Left ventricle myocardium superior (tissue), 1 donor: ENCODE measurements at regions not wholly inside any gene's neighbourhood (a gene's known extent, or its start where the extent isn't known, plus 50 kb on each side); places are given as distances from the start of the nearest gene placed in this dataset.

Source experiments
- ATAC-seq: fragments of 200-7000 bp; cut with Tn5 transposase; one replicate; pipeline ENCODE4 v1.9.1; 2020; ENCODE audit warnings: mild to moderate bottlenecking, moderate library complexity
- DNase-seq: peaks from one replicate; pipeline ENCODE4 v3.0.0-alpha.2; 2020
- intact Hi-C: fragments of 100-400 bp; cut with micrococcal nuclease; formaldehyde crosslinking; loops from one replicate; pipeline ENCODE4 v1.11.0; 2022
- donor health status: DM: no; HTN: yes; CAD: no; lungs with severe emphysema.

GRCh38 chr12:88781909-88782308 lies 201.6 kb upstream of the KITLG start:
- intact Hi-C loops: no loop called here
- DNase-seq (no peak), ATAC-seq (no peak)

GRCh38 chr12:88778064-88778463 lies 197.8 kb upstream of the KITLG start:
- ATAC-seq: no peak
- intact Hi-C loops: no loop called here
- DNase-seq: no peak

- DNase-seq (no peak), ATAC-seq (no peak)
- intact Hi-C loops: no loop called here
These were observed 195.5 kb upstream of the KITLG start for GRCh38 chr12:88775742-88776151.

GRCh38 chr12:88767699-88768098 lies 187.4 kb upstream of the KITLG start:
- ATAC-seq: no peak
- intact Hi-C loops: no loop called here
- DNase-seq: no peak

- intact Hi-C loops: no loop called here
- no peak for ATAC-seq
- no peak for DNase-seq
These were observed 184.7 kb upstream of the KITLG start for GRCh38 chr12:88764781-88765480.

GRCh38 chr12:88763536-88764100 lies 183.3 kb upstream of the KITLG start:
- intact Hi-C loops: no loop called here
- DNase-seq: no peak
- no peak for ATAC-seq

DNA sequence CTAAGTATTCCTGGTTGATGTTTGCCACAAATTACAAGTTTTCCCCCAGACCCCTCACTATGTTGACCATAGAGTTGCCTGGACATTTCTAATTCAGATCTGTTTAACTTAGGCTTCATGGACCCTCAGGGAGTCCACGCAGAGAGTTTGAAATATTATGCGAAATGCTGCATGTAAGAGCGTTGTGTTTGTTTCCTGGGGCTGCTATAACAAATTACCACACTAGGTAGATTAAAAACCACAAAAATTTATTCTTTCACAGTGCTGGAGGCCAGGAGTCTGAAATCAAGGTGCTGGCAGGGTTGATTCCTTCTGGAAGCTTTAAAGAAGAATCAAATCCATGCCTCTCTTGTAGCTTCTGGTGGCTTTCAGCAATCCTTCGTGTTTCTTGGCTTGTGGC lies 177.9 kb upstream of the KITLG start:
- ATAC-seq: no peak
- no peak for DNase-seq
- intact Hi-C loops: no loop called here

GRCh38 chr12:88756917-88757316 lies 176.6 kb upstream of the KITLG start:
- intact Hi-C loops: no loop called here
- ATAC-seq: no peak
- no peak for DNase-seq

DNA sequence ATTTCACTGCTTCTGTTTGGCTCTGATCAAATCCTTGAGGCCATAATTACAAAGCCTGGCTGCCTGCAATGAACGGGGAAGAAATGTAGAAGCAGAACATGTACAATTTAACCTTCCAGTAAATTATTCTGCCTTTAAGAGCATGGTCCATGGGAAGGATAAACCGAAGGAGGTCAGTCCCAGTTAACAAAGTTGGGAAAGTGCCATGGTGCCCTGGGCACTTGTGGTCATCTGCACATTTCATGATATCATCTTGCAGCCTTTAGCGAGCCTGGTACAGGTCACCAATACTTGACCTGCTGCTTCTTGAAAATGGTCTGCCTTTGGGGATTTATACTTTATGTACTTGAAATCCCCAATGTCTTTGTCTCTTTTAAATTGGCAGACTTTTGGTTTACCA lies 175.9 kb upstream of the KITLG start:
- DNase-seq (no peak), ATAC-seq (no peak)
- intact Hi-C loops: no loop called here

- intact Hi-C loops: no loop called here
- no peak for ATAC-seq
- DNase-seq: no peak
These were observed 173.4 kb upstream of the KITLG start for GRCh38 chr12:88753707-88754106.

DNA sequence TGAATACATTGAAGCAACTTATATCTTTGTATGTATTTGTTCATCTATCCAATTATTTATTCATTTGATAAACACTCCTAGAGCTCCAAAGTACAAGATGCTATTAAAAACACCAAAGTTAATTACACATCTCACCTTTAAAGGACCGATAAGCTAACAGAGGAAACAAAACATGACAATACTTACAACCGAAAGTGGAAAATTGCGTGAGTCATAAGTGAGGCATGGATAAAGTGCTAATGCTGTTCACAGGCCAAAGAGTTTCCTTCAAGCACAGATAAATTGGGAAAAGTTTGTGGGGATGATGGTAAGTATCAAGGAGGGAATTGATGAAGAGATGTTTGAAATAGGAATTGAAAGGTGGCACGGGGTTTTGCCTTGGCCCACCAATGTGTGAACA lies 172.8 kb upstream of the KITLG start:
- ATAC-seq: no peak
- DNase-seq: no peak
- intact Hi-C loops: no loop called here

DNA sequence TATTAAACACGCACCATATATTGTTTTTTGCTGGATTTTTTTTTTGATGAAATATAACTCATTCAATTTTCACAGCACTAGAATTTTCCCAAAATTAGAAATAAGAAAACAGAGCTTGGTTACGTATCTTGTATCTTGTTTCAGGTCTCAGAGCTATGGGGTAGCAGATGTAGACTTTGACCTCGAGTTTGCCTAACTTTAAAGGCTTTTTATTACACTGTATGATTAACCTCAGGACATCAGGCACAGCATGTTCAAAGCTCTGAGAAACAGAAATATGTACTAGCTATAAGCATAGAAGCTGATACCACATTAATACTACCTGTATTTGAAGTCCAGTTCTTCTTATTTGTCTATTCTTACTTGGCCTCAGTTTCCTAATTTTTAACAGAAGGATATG lies 171.9 kb upstream of the KITLG start:
- no peak for ATAC-seq
- intact Hi-C loops: no loop called here
- no peak for DNase-seq

- ATAC-seq (peak; percentile 22), DNase-seq (no peak)
- intact Hi-C loops: no loop called here
These were observed 170.7 kb upstream of the KITLG start for GRCh38 chr12:88750867-88751543.

DNA sequence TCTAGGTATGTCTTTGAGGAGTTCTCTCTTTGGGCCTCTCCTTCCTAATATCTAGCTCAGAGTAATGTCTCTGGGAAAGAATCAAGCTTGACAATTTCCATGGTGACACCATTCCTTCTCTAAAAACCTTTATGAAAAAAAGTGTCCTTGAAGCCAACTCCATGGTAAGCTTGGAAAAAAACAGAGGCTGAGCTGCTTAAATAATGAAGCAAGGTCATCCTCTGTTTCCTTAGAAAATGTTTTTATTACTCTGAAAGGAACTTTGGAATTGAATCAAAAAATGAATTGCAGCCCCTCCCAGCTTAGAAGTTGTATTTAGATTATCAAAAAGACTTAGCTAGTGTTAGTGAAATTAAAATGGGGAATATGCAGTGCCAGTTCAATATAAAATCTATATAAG lies 166.1 kb upstream of the KITLG start:
- DNase-seq: no peak
- ATAC-seq: no peak
- intact Hi-C loops: no loop called here

DNA sequence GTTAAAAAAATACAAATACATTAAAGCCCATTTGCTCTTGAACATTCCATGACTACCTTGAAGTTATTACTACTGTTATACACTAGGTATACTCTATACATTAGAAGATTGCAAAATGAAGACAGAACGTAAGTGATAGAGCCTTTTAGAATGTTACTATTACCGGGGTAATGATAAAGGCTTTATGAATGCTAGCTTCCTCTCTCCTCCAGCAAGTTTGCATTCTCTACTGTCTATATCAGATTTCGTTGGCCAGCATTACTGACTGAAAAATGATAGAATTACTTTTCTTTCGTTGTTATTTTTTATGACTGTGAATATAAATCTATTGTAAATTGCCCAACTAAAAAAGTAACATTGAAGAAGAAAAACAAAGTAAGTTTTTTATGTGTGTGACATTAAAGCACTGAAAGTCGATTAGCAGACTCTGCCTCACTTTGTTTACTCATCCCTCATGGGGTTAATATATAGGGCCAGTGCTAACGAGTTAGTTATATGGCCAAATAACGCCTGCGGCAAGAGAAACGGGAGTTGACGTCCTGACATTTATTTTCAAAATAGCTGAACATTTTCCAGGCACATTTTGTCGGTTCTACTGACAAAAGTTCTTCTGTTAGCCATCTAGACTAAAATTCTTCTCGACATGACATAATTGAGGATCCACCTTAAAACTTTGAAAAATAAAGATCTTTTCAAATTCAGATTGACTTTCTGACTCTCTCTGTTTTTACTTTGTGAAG lies 163.8 kb upstream of the KITLG start:
- DNase-seq (no peak), ATAC-seq (no peak)
- intact Hi-C loops: no loop called here

DNA sequence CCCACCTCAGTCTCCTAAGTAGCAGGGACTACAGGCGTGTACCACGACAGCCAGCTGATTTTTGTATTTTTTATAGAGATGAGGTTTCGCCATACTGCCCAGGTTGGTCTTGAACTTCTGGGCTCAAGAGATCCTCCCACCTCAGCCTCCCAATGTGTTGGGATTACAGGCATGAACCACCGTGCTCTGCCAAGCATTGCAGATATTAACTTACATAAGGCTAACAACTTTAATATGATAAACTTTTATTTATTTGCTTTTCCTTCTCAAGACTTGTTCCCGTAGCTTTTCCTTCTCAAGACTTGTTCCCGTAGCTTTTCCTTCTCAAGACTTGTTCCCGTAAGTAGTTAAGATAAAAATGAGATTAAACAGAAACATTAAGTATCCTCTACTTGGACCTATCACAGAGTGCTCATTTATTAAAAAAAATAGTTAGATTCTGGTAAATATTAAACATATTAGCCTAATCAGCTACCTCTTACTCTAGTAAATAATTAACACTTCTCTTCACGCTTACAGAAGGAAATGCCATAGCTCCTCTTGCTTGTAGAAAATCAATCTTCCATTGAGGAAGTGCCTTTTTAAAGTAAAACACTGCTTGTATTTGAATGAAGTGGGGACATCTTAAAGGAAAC lies 157.7 kb upstream of the KITLG start:
- DNase-seq (no peak), ATAC-seq (no peak)
- intact Hi-C loops: no loop called here

DNA sequence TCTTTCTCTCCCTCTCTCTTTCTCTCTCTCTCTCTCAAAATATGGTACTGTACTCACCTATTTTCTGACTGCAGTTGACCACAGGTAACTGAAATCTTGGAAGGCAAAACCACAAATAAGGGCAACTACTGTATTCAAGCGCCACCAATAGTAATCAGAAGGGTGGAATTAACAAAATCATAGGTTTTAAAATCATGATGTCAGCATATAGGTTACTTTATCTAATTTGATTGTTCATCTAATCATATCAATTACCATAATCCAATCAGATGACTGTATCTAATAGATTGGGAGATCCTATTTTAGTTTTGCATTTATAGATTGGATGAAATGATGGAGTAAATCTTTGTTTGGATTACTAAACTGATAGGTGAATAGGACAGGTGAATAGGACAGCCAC lies 155.8 kb upstream of the KITLG start:
- no peak for DNase-seq
- intact Hi-C loops: no loop called here
- ATAC-seq: no peak

DNA sequence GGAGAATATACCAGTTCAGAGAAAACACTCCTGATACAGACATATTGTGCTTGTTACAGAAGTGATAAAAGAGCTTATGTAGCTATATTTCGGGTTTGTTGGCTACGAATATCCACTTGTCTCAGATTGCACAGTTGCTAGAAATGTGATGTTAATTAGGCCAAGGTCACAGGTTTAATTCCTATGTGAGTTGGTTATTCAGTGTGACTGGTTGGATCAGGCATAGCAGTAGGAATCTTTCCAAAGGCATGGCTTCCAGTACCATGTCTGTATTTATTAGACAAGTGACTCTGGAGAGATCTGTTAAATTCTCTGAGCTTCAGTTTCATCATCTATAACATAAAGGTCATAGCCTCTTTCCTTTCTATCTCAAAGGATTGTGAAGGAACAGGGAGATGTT lies 152.7 kb upstream of the KITLG start:
- intact Hi-C loops: no loop called here
- no peak for ATAC-seq
- DNase-seq: no peak

DNA sequence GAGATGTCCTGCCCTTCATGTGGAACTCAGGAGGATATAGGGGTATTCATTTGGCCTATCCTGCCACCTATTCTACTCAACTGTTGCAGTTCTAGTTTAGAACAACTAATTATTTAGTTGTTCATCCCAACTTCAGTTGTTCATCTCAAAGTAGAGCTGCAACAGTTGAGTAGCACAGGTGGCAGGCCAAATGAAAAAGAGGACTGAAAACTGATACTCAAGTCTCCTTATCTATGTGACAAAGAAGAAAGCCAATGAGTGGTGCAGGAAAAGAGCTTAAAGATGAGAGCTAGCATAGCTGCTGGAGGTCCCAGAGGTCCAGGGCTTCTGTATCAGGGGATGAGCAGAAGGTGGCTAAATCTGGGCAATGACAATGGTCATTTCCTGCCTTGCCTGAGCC lies 148.9 kb upstream of the KITLG start:
- ATAC-seq (no peak), DNase-seq (no peak)
- intact Hi-C loops: no loop called here
